ENCODE measurements at regions not wholly inside any gene's neighbourhood (a gene's known extent, or its start where the extent isn't known, plus 50 kb on each side); places are given as distances from the start of the nearest gene placed in this dataset.
A peak's percentile ranks its signal among the peaks of the same experiment; 100 is the strongest.
"Not testable (repeated sequence)": the region's sequence is repeated elsewhere in the genome, so short reads cannot be mapped to it uniquely, and the experiment has no call there.

GRCh38 chr10:59454171-59454919 lies 92.0 kb upstream of the FAM13C start:
- no peak for DNase-seq (ENCODE audit: low spot score)

- DNase-seq (ENCODE audit: low spot score) = no peak
Observed at GRCh38 chr10:59448616-59449015, 86.3 kb upstream of the FAM13C start.

GRCh38 chr10:59435707-59436106 lies 73.4 kb upstream of the FAM13C start:
- no peak for DNase-seq (ENCODE audit: low spot score)

GRCh38 chr10:59434463-59435321 lies 72.3 kb upstream of the FAM13C start:
- peak; percentile 12 for DNase-seq (ENCODE audit: low spot score)

- no peak for DNase-seq (ENCODE audit: low spot score)
Observed at GRCh38 chr10:59433720-59434428, 71.5 kb upstream of the FAM13C start.

DNA sequence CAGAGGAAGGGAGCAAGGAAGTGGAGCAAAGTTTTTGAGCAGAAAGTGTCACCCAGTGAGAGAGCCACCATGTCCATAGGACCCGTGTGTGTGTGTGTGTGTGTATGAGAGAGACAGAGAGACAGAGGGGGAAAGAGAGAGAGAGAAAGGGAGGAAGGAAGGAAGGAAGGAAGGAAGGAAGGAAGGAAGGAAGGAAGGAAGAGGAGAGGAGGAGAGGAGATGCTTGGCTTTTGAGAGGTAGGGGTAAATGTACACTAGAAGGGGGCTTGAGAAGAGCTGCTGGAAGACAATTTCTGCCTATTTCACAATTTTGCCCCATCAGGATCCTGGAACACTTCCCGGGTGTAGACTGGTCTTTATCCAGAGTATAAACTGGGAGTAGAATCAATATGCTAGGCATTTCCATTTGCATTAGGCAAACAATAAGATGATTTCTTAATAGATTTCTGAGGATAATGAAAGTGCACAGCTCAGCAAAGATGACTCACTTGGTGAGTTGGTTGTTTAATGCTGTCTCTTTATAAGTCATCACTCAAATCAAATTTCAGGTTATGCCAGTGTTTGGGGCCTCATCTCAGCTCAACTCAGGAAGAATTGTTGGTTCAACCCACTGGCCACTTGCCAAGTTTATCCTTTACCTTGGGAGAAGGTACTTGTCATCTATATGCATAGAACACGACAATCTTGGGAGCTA lies 70.0 kb upstream of the FAM13C start:
- no peak for DNase-seq (ENCODE audit: low spot score)

- DNase-seq (ENCODE audit: low spot score) = not testable (repeated sequence)
Observed at GRCh38 chr10:59413795-59414194, 51.4 kb upstream of the FAM13C start.

Measured in AG08396 (cell line).